Vagina (tissue), 2 donors: ENCODE measurements at regions not wholly inside any gene's neighbourhood (a gene's known extent, or its start where the extent isn't known, plus 50 kb on each side); places are given as distances from the start of the nearest gene placed in this dataset.
"Not testable (repeated sequence)": the region's sequence is repeated elsewhere in the genome, so short reads cannot be mapped to it uniquely, and the experiment has no call there.

ENCODE experiments used
- DNase-seq, 2 donors: peaks; one replicate each; pipeline ENCODE4 v3.0.0-alpha.2; 2017; ENCODE audit errors: extremely low spot score in 2 of 2
- H3K27ac ChIP-seq: fragments of 200-600 bp; sonication (generic); one replicate; pipeline ENCODE4 v1.5.1; 2019
- H3K27me3 ChIP-seq: fragments of 200-600 bp; sonication (generic); one replicate; pipeline ENCODE4 v1.5.1; 2019
- H3K36me3 ChIP-seq, 2 donors: fragments of 200-600 bp; sonication (generic); one replicate each; pipeline ENCODE4 v1.5.1; 2017 to 2019
- H3K4me1 ChIP-seq: fragments of 200-600 bp; sonication (generic); one replicate; pipeline ENCODE4 v1.5.1; 2019
- H3K4me3 ChIP-seq, 2 donors: fragments of 200-600 bp; sonication (generic); 1 replicate in 1 of 2; 2 replicates in 1 of 2; pipeline ENCODE4 v1.5.1; 2016 to 2019
- H3K9me3 ChIP-seq: fragments of 200-600 bp; sonication (generic); one replicate; pipeline ENCODE4 v1.5.1; 2019
- CTCF ChIP-seq, 3 experiments: fragments of 450-650 bp in 2 of 3; fragments of 200-600 bp in 1 of 3; sonication (generic) in 1 of 3; IDR thresholded peaks; one replicate each; pipeline ENCODE4 v1.5.1; 2017 to 2019; ENCODE audit warnings: antibody characterized with exemption in 3 of 3, mild to moderate bottlenecking in 2 of 3, moderate library complexity in 2 of 3
- POLR2A ChIP-seq, 2 donors: fragments of 450-650 bp; IDR thresholded peaks; one replicate each; pipeline ENCODE4 v1.6.1; 2017; ENCODE audit warnings: antibody characterized with exemption in 2 of 2, mild to moderate bottlenecking in 2 of 2, moderate library complexity in 2 of 2
- POLR2AphosphoS5 ChIP-seq, 2 donors: sonication (generic); formaldehyde crosslinking; IDR thresholded peaks; one replicate each; pipeline ENCODE4 v1.9.0; 2017; ENCODE audit warnings: antibody characterized with exemption in 2 of 2, mild to moderate bottlenecking in 2 of 2, low read depth in 1 of 2; ENCODE audit not compliant: insufficient read depth in 1 of 2
- intact Hi-C: fragments of 100-400 bp; cut with DNase I; formaldehyde crosslinking; loops from one replicate; pipeline ENCODE4 v1.15.1; 2023

DNA sequence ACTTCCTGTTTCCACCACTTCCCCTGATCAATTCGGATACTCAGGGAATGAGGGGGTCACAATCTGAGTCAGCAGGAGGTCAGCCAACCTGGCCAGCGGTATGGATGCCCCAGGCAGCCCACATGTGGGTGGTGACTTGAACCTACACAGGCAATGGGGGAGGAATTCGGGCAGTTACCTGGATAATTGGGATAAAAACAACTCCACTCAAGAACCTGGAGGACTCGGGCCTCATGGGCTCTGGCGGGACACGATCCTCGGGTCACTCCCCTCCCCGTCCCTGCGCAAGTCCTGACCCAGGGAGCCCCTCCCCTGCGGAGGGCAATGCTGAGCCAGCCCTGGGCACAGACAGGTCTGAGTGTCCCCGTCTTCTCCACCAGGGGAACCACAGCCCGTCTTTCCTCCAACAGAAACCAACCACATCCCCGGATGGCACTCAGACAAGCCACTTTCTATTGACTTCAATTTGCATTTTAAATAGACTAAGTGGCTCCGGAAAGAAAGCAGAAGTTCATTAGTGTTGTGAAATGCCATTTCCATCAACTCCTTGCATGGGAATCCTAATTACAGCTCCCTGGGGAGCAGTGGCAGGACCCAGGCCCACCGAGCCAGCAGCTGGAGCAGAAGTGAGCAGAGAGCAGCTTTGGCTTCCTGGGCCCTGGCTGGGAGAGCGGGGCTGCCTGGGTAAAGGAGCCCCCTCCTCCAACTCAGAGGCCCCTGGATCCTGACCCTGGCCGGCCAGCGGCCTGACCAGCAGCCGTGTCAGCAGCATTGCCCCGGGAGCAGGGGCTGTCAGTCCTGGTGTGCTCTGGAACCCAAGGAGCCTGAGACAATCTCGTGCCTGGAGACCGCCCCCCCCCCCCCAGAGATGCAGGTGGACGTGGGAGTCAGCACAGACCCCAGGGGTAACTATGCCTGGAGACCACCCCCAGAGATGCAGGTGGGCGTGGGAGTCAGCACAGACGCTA lies 374.1 kb downstream of the ADGRD1 start:
- H3K27me3 ChIP-seq: no peaks in the 10 kb centered on the region
- H3K4me1 ChIP-seq: no peaks in the 10 kb centered on the region
- intact Hi-C loops: no loop called here
- no peak overlapping the region for H3K4me3 ChIP-seq
- TF ChIP-seq CTCF (IDR thresholded peaks at IDR 0.05): no peak
- no peak for TF ChIP-seq POLR2A (IDR thresholded peaks at IDR 0.05)
- no peak for TF ChIP-seq POLR2AphosphoS5 (IDR thresholded peaks at IDR 0.05; ENCODE audit: insufficient read depth in 1 of 2, low read depth in 1 of 2)
- no peak overlapping the region for H3K27ac ChIP-seq
- peak; percentile 40 to 81 for DNase-seq
- no peaks in the 10 kb centered on the region for H3K9me3 ChIP-seq
- H3K36me3 ChIP-seq: no peaks in the 10 kb centered on the region

DNA sequence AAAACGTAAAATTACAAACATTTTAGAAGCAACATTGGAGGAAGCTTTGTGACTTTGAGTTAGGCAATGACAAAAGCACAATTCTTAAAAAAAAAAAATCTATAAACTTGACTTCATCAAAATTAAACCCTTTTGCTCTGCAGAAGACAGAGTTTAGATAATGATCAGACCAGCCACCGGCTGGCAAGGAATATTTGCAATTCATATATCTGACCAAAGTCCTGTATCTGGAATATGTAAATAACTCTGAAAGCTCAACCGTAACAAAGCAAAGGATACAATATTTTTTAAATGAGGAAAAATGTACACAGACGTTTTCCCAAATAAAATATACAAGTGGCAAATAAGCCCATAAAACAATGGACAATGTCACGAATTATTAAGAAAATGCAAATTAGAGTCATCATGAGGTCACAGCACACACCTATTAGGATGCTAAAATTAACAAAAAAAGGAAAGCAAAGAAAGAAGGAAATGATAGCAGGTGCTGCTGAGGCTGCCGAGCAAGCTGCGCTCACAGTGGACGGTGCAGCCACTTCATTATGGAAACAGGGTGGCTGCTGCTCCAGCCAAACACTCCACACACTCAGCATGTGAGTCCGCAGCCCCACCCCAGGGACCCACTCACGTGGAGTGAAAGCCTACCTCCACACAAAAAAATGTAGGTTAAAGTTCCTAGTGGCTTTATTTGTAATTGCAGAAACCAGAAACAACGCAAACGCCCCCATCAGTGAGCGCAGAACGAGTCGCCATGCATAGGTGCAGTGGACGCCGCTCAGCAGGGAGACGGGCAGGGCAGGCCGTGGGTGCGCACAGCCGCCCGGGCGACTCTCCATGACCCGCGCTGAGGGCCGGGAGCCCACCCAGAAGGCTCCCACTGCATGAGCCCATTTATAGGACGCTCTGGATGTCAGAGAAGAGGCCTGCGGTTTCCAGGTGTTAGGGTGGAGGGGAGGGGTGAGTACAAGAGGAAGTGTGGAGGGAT lies 375.4 kb downstream of the ADGRD1 start:
- H3K27me3 ChIP-seq, H3K27ac ChIP-seq, H3K36me3 ChIP-seq, H3K9me3 ChIP-seq, intact Hi-C loops, H3K4me3 ChIP-seq, H3K4me1 ChIP-seq: not testable (repeated sequence)
- peak in 1 of 2 donors; percentile 22 for DNase-seq

DNA sequence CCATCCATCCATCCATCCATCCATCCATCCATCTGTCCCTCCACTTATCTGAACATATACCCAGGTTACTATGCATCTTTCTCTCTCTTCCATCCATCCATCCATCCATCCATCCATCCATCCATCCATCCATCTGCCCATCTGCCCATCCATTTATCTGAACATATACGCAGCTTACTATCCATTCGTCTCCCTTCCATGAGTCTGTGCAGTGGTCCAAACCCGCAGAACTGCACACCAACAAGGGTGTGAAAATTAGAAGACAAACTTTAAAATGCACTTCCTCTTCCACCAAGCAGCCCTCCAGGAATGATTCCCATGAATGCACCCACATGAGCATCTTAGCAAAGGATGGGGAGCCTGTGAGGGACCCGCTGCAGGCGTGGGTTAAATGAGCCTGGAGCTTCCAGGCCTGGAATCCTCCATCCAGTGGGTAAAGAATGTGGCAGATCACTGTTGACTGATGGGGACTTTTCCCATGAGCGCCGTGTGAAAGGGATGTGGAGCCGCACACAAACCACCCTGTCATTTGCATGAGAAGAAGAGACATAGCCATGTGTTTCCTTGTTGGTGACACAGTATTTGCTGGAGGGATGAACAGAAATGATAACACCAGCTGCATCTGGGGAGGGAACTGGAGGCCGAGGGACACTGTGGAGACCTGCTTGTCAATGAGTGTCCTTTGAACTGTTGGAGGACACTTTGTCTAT lies 376.6 kb downstream of the ADGRD1 start:
- H3K36me3 ChIP-seq: no peaks in the 10 kb centered on the region
- no peaks in the 10 kb centered on the region for H3K27me3 ChIP-seq
- H3K27ac ChIP-seq: no peak overlapping the region
- no peak for TF ChIP-seq POLR2AphosphoS5 (IDR thresholded peaks at IDR 0.05; ENCODE audit: insufficient read depth in 1 of 2, low read depth in 1 of 2)
- no peak for TF ChIP-seq POLR2A (IDR thresholded peaks at IDR 0.05)
- no peak for TF ChIP-seq CTCF (IDR thresholded peaks at IDR 0.05)
- intact Hi-C loops: no loop called here
- DNase-seq: peak in 1 of 2 donors; percentile 37
- no peaks in the 10 kb centered on the region for H3K4me1 ChIP-seq
- H3K4me3 ChIP-seq: no peak overlapping the region
- H3K9me3 ChIP-seq: no peaks in the 10 kb centered on the region

- Histone ChIP-seq H3K27ac (no peak overlapping the region), H3K9me3 (no peaks in the 10 kb centered on the region), H3K27me3 (no peaks in the 10 kb centered on the region), H3K4me1 (no peaks in the 10 kb centered on the region), H3K36me3 (no peaks in the 10 kb centered on the region), H3K4me3 (no peak overlapping the region)
- TF ChIP-seq POLR2A (IDR thresholded peaks at IDR 0.05) (no peak), CTCF (IDR thresholded peaks at IDR 0.05) (no peak), POLR2AphosphoS5 (IDR thresholded peaks at IDR 0.05; ENCODE audit: insufficient read depth in 1 of 2, low read depth in 1 of 2) (no peak)
- intact Hi-C loops: no loop called here
- peak in 1 of 2 donors; percentile 54 for DNase-seq
These were observed 377.5 kb downstream of the ADGRD1 start for GRCh38 chr12:131331148-131331750.

DNA sequence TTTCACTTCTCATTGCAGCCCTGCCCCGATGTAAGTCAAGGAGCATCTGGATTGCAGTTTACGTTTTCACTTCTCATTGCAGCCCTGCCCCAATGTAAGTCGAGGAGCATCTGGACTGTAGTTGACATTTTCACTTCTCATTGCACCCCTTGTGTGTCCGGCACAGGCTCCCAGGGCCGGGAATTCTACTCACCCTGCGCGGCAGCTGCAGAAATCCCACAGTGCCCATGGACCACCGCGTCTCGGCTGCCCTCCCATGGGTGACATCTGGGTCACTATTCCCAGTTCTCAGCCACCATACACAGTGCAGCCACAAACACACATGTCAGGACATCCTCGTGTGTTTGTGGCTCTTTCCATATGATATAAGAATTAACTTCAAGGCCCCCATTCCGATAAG lies 378.5 kb downstream of the ADGRD1 start:
- H3K9me3 ChIP-seq: no peaks in the 10 kb centered on the region
- H3K27ac ChIP-seq: no peak overlapping the region
- no peaks in the 10 kb centered on the region for H3K36me3 ChIP-seq
- H3K4me1 ChIP-seq: no peaks in the 10 kb centered on the region
- no peaks in the 10 kb centered on the region for H3K27me3 ChIP-seq
- intact Hi-C loops: no loop called here
- peak in 1 of 2 donors; percentile 34 for DNase-seq
- H3K4me3 ChIP-seq: no peak overlapping the region
- TF ChIP-seq POLR2A (IDR thresholded peaks at IDR 0.05) (no peak), CTCF (IDR thresholded peaks at IDR 0.05) (no peak), POLR2AphosphoS5 (IDR thresholded peaks at IDR 0.05; ENCODE audit: insufficient read depth in 1 of 2, low read depth in 1 of 2) (no peak)
